H54 (cell line): ENCODE measurements at regions not wholly inside any gene's neighbourhood (a gene's known extent, or its start where the extent isn't known, plus 50 kb on each side); places are given as distances from the start of the nearest gene placed in this dataset.

Experiments used
- DNase-seq: peaks from one replicate; pipeline ENCODE4 v3.0.0; 2011; ENCODE audit warnings: low spot score, mixed read lengths; ENCODE audit not compliant: insufficient read length
- FAIRE-seq: peaks from 3 replicates; lab custom pipeline; 2011; peaks lifted over from hg19 to GRCh38; lab: Jason Lieb, UNC
- POLR2A ChIP-seq: IDR thresholded peaks from 2 replicates; pipeline ENCODE4 v1.6.1; 2011; ENCODE audit warnings: low read depth, mild to moderate bottlenecking, low read length

- FAIRE-seq = no peak
- no peak for DNase-seq
- no peak for TF ChIP-seq POLR2A
Observed at GRCh38 chr5:56506211-56506965, 273.3 kb upstream of the ANKRD55 start.

GRCh38 chr5:56503929-56504328 is 270.8 kb upstream of the ANKRD55 start:
- TF ChIP-seq POLR2A = no peak
- no peak for FAIRE-seq
- no peak for DNase-seq

- DNase-seq (no peak), FAIRE-seq (no peak)
- no peak for TF ChIP-seq POLR2A
Observed at GRCh38 chr5:56501781-56502557, 268.8 kb upstream of the ANKRD55 start.

- DNase-seq (no peak), FAIRE-seq (no peak)
- TF ChIP-seq POLR2A = no peak
Observed at GRCh38 chr5:56499901-56500300, 266.8 kb upstream of the ANKRD55 start.

- FAIRE-seq (no peak), DNase-seq (no peak)
Observed at GRCh38 chr5:56499491-56499890, 266.4 kb upstream of the ANKRD55 start.

GRCh38 chr5:56498759-56499395 is 265.7 kb upstream of the ANKRD55 start:
- TF ChIP-seq POLR2A = no peak
- DNase-seq = no peak
- FAIRE-seq = no peak

More at GRCh38 chr5:56499491-56499890, 266.4 kb upstream of the ANKRD55 start:
- TF ChIP-seq POLR2A = no peak

GRCh38 chr5:56496581-56497063 is 263.5 kb upstream of the ANKRD55 start:
- no peak for DNase-seq

GRCh38 chr5:56494300-56494731 is 261.2 kb upstream of the ANKRD55 start:
- DNase-seq (no peak), FAIRE-seq (no peak)
- no peak for TF ChIP-seq POLR2A

More at GRCh38 chr5:56496581-56497063, 263.5 kb upstream of the ANKRD55 start:
- TF ChIP-seq POLR2A = no peak
- no peak for FAIRE-seq

- FAIRE-seq = no peak
- TF ChIP-seq POLR2A = no peak
Observed at GRCh38 chr5:56493766-56494165, 260.6 kb upstream of the ANKRD55 start.

GRCh38 chr5:56493308-56493707 is 260.2 kb upstream of the ANKRD55 start:
- no peak for FAIRE-seq
- no peak for TF ChIP-seq POLR2A
- no peak for DNase-seq

More at GRCh38 chr5:56493766-56494165, 260.6 kb upstream of the ANKRD55 start:
- DNase-seq = no peak

- DNase-seq = no peak
- TF ChIP-seq POLR2A = no peak
- no peak for FAIRE-seq
Observed at GRCh38 chr5:56492812-56493211, 259.7 kb upstream of the ANKRD55 start.

- no peak for TF ChIP-seq POLR2A
- FAIRE-seq (no peak), DNase-seq (no peak)
Observed at GRCh38 chr5:56490971-56491468, 257.9 kb upstream of the ANKRD55 start.

GRCh38 chr5:56489272-56489671 is 256.1 kb upstream of the ANKRD55 start:
- no peak for TF ChIP-seq POLR2A

More at GRCh38 chr5:56489272-56489671, 256.1 kb upstream of the ANKRD55 start:
- DNase-seq (no peak), FAIRE-seq (no peak)
